GM19025 (cell line): ENCODE measurements at regions not wholly inside any gene's neighbourhood (a gene's known extent, or its start where the extent isn't known, plus 50 kb on each side); places are given as distances from the start of the nearest gene placed in this dataset.
"Not testable (repeated sequence)": the region's sequence is repeated elsewhere in the genome, so short reads cannot be mapped to it uniquely, and the experiment has no call there.

Experiments used
- ATAC-seq: cut with Tn5 transposase; IDR thresholded peaks from one replicate; pipeline ENCODE4 v1.9.1; 2021; ENCODE audit warnings: mild to moderate bottlenecking, low read depth, moderate library complexity; ENCODE audit not compliant: unreplicated experiment

DNA sequence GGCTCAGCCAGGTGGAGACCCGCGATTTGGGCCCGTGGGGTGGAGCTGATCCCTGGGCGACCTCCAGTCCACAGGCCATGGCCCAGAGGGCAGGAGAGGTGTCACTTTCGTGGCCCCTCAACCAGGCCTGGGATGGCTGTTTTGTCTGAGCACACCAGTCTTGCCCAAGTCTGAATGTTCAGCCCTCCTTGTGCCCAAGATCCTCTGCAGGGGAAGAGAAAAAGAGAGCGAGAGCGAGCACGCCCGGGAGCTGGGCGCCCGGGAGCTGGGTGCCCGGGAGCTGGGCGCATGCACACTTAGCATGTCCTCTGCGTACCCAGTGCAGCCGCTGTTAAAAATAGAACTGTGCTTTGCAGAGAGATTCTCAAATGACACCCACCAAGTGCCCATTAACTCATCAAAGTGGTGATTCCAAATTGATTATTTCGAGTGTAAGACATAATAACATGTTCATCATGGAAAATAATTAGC lies 403.3 kb upstream of the TNRC6C start:
- ATAC-seq: no peak

DNA sequence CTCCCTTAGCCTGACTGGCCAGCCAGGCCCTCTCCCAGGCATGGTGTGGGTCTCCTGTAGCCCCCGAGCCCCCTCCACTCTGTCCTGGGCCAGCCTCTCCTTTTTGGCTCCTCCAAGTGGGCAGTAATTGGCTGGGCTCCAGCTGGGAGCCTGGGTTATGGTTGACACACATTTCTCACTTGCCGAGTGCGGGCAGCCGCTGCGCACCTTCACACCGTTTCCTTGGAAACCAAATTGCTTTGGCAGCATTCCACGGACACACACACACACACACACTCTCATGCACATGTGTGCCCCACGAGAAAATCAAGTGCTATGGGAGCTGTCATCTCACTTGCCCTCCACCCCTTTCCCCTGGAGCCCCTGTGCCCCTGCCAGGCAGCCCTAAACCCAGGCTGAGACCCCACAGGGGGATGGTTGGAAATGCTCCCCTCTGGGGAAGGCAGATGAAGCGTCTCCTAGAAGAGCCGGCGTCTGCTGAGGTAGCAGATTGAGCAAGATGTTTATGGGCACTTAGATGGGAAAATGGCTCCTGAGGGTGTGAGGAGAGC lies 402.7 kb upstream of the TNRC6C start:
- ATAC-seq: no peak

DNA sequence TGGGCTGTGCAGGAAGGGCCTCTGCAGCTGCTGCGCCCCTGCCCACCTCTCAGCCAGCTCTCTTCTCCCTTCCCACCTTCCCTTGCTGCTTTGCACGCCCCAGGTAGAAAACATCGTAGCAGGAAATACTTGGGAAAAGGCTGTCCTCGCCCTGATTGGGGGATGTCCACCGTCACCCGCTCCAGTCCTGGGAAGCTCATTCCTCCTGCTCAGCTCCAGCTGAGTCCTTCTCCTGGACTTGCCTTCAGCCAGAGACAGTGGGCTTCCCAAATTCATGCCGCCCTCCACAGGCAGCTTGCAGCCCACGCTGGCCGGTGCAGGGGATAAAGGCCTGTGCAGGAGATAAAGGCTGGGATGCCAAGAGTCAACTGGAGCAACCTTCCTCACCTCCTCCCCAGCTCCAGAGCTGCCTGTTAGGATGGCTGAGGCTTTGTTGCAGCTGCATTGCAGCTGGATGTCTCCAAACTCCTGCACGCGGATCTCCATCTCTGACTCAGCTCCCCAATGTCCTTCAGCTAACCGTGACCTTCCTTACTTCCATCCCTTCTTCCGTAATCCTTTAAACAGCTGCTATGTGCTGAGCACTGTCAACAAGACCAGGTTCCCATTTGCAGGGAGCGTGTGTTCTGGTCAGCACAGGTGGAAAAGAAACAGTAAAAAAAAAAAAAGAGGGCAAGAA lies 402.0 kb upstream of the TNRC6C start:
- ATAC-seq: no peak

DNA sequence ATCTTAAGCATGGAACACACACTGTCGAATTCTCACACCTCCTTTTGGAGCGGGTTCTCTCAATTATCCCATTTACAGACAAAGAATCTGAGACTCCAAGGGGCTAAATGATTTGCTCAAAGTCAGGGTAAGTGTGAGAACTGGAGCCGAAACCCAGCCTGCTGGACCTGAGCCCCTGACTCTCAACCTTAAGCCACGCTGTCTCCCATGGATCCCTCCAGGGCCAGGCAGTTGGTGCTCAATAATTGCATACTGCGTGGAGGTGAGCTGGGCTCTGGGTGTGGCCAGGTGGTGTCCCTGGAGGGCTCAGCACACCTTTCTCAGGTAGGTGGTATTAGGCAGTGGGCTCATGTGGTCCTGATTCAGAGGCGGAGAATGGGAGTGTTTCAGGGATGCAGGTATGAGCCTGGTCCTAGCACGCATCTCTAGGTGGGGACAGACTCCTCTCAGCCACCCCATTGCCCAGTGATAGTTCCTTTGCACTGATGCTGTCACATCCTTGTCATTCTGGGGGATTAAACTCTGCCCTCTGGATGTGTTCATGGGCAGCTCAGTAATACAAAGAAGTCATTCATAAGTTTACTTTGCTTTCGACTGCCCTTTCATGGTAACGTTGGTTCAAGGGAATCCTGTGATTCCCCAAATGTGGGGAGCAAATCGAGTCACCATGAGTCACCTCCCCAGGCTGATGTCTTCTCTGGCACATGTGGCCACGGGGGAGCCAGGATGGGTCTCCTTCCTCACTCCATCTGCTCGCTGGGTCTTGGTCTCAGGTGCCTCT lies 399.5 kb upstream of the TNRC6C start:
- no peak for ATAC-seq

DNA sequence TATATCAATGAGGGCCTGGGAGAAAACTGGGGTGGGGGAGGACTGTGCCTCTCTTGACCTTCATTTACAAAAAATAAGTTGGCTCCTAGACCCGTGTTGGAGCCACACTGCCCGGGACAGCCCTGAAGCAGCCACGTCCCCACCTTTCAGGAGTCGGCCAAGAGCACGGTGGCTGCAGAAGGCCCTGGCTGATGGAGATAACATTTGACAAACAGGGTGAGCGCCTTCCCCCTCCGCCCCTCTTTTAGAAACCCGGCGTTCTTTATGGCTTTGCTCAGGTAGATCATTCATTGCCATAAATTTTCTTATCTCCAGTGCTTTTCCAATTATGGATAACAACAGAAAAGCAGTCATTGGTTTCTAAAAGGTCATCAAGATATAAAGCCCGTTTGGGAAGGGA lies 398.1 kb upstream of the TNRC6C start:
- no peak for ATAC-seq

DNA sequence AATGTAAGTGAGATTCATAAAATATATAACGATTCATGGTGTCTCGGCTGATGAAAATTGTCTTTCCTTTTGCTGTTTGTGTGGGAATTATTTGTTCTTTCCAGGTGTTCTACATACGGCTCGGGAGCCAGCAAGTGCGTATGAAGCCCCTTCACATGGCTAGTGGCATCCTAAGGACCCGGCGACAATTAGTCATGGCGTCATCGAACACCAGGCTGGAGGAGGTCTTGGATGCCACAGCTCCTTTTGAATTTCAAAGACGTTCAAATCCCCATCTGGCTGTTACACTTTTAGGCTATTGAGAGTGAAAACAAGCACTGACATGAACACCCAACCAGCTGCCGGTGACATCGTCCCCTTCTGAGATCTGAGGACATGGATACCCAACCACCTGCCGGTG lies 397.7 kb upstream of the TNRC6C start:
- no peak for ATAC-seq

DNA sequence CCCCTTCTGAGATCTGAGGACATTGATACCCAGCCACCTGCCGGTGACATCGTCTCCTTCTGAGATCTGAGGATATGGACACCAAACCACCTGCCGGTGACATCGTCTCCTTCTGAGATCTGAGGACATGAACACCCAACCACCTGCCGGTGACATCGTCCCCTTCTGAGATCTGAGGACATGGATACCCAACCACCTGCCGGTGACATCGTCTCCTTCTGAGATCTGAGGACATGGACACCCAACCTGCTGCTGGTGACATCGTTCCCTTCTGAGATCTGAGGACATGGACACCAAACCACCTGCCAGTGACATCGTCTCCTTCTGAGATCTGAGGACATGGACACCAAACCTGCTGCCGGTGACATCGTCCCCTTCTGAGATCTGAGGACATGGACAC lies 396.1 kb upstream of the TNRC6C start:
- ATAC-seq: not testable (repeated sequence)

DNA sequence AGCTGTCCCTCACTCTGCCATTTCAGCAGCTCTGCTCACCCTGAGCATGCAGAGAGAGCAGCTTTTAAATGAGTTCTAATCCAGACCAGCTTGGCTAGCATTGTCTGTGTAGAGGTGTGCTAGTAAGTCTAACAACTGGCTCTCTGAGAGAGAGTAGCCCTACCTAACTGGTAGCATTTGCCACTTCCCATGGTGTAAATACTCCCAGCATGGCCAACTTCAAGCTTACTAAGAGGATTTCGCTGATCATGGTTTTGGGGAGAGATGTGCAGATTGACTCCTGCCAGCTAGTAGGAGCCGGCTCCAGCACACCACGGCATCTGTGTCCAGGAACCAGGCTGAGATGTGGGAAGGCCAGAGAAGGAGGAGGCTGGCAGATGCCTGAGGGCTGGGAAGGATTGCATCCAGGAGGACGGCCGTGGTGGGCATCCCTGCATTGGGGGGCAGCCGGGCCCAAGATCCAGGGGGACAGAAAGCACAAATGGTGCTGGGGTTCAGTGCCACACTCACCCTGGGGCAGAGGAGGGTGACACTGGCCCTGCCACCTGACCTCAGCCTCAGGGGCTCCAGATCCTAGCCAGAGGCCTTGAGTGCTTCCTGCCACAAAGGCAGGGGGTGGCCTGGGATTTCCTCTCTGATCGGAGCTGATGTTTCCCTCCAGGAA lies 394.9 kb upstream of the TNRC6C start:
- ATAC-seq: no peak

DNA sequence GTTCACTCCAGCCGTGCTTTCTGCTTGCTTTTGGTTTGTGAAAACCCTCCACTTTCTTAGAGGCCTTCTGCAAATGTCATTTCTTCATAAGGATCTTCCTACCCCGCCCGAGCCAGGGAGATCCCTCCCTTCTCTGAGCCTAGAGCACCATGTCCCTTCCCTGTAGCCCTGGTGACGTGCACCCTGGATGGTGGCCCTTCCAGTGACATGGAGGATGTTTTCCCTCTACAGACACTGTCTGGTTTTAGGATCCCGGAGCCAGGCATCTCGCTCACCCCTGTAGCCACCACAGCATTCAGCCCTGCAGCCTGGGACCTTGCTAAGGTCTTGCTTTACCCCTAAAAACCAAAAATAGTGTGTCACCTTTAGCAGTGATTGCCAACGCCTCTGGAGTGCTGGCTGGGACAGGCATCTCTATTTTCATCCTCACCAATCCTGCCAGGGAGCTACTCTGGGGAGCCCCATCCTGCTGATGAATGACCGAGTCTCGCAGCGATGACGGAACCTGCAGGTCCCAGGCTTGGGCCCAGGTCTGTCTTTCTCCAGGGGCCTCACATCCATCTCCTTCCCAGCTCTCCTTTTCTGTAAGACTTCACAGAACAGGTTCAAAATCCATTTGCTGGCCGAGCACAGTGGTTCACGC lies 394.1 kb upstream of the TNRC6C start:
- ATAC-seq: no peak

DNA sequence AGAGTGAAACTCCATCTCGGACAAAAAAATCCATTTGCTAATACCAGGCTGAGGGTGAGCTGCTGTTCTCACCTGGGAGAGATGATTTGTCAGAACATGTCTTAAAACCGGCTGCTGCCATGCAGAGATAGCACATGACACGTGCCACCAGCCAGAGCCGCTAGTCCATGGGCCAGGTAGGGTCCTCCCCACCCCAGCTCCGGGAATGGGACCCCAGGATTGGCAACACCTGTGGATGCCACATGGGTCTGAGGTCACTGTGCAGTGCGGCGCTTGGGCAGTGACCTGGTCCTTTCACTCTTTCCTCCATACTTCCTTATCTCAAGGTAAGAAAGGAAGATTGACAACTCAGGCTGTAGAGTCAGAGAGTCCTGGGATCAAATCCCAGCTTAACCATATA lies 393.3 kb upstream of the TNRC6C start:
- no peak for ATAC-seq

DNA sequence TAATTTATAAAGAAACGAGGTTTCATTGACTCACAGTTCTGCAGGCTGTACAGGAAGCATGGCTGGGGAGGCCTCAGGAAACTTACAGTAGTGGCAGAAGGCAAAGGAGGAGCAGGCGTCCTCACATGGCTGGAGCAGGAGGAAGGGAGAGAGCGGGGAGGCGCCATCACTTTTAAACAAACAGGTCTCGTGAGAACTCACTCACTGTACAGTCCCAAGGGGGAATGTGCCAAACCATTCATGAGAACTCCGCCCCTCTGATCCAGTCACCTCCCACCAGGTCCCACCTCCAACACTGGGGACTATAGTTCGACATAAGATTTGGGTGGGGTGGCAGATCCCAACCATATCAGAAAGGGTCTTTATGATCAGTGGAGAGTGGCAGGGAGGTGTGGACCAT lies 392.4 kb upstream of the TNRC6C start:
- ATAC-seq: no peak

DNA sequence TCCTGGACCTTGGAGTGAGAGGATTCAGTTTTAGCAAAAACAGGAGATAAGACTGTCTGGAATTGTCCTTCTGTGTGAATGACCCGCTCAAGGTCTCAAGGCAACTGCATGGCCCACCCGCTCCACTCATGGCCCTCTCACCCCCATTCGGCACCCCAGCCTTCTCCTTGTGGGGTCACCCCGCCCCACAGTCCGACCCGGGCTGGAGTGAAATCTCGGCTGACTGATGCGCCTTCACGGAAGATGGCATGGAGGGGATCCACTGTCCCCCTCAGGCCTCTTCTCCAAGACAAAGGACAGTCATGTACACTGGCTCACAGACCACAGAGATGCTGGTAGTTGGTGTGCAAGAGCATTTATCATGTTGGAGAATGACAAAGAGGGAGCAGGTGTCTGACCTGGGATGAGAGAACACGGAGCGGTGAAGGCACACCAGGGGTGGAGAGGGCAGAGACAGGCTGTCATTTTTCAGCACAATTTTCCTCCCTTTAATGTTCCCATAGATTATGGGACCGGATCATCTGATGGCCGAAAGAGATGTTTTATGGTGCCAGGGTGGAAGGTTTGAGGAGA lies 391.9 kb upstream of the TNRC6C start:
- no peak for ATAC-seq

DNA sequence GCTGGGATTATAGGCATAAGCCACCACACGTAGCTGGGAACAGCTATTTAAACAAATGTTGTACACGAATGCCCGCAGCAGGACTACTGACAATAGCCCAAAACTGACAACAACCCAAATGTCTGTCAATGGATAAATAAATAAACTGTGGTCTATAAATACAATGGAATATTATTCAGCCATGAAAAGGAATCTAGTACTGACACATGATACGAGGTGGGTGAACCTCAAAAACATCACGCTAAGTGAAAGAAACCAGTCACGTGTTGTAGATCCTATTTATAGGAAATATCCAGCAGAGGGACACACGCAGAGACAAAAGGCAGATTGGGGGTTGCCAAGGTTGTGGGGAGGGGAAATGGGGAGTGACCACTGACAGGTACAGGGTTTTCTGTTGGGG lies 390.0 kb upstream of the TNRC6C start:
- ATAC-seq: no peak

DNA sequence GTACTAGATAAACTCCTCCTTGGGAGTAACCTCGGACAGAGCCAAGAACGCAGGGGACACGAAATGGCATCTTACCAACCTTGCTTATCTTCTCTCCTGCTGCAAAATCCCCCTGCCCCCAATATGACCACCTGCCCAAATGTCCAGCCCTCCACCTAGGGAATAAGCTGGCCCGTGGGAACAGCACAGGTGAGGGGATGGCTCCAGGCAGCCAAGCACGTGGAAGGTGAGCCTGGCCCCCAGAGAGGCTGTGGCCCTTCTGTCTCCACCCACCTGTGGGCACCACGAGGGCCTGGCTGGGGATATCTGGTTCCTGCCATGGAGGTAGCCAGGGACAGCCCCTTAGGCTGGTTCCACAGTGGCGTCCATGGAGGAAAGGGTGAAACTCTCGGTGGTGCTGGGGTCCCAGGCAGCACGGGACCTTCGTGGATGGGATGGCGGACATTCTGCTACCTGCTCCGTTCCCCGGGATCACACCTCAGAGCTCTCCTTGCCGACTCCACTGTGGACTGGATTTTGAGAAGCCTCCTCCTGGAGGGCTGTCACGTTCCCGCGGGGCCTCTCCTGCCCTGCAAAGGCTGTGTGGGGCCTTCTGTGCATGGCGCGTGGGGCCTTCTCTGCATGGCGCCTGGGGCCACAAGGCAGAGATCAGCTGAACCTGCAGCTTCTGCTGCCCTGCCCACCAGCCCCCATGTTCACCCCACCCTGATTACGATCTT lies 388.5 kb upstream of the TNRC6C start:
- no peak for ATAC-seq

DNA sequence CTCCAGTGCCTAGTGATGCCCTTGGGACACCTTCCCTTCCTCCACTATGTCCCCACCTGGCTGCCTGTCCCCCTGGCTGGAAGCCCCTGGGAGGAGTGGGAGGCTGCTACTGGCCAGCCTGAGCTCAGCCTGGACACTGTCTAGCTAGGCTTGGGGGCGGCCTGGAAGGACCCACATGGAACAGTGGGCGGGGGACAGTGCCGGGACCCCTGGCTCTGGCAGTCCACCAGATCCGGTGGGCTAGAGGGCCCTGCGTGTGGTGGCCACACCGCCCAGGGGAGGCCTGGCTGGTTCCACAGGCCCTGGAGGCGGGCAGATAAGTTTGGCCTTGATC lies 388.0 kb upstream of the TNRC6C start:
- no peak for ATAC-seq

DNA sequence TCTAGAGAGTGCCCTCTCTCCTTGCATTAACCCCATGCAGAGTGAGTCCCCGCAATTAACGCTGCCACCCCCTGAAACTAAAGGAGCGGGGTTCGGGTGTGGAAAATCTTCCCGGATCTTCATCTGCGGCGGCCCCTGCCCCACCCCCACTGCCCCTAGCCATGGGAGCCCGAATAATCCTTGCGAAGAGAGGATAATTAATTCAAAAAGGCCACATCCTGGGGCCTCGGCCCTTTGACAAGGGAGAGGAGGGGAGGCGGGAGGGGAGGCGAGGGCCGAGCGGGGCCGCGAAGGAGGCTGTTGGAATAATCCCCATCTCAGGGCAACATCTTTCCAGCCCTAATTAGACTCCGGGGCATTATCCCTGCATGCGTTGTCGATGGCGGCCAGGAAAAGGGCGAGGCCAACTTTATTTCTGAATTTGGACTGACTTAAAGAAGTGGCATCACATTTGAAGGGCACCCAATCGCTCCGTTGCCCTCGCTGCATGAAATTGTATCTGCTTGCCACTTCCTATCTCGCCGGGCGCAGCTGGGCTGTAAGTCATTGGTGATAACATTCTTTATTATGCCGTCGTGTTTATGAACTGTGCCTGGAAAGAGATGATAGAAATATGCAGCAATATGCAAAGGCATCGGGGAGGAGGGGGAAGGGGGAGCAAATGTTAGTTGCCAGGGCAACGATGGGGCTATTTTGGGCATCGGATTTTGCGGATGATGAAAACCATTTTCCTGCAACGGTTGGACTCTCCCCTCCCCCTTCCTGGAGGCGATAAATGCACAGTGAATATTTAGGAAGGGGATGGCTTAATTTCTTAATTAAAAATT lies 387.1 kb upstream of the TNRC6C start:
- ATAC-seq: no peak

DNA sequence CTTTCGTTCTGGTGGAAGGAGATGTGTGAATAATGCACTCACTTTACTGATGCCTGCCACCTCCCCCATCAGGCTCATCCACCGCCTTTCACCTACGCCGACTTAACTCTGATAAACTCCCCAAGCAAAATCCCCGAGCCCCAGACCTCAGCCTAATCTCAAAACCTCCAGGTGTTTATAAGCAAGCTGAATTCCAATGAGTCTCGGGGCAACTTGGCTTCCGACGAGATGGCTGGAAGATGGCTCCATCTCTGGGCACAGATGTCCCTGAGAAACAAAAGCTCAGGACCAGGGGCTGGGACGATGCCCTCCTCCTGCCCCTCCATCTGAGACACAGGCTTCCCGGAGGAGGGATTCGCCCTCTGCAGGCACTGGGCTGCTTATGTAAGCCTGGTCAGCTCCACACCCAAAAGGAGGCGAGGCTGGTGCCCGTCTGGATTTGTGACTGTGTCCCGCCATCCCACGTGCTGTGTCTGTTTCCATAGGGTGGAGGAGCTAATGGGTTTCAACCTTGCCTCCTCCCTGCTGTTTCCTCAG lies 386.4 kb upstream of the TNRC6C start:
- no peak for ATAC-seq

DNA sequence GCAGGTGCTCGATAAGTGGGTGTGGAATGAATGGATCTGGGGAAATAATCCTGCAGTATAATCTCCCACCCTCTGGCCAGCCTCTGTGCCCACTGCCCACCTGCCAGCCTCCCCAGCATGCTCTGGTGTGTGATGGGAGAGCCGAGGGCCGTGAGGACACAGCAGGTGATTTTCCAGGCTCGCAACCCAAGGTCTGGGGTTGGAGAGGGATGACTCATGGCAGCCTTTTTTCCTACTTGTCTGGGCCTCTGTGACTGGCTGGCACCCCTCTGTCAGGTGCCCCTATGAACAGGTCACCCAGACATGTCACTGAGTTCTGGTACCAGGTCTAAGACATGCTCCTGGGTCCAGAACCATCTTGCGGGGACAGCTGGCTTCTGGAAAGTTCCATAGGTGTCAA lies 385.7 kb upstream of the TNRC6C start:
- no peak for ATAC-seq

DNA sequence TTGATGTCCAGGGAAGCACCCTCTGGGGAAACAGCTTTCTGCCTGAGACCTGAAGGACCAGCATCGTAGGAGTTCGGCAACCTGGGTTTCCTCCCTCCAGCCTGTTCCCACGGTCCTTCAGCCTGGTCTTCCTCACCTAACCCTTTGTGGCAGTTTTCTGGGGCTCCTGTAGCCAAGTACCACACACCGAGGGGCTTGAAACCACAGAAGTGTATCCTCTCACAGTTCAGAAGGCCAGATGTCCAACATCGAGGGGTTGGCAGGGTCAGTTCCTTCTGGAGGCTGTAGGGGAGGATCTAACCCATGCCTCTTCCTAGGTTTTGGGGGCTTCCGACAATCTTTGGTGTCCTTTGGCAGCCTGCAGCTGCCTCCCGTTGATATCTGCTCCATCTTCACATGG lies 381.0 kb upstream of the TNRC6C start:
- ATAC-seq: no peak
